HG03108 (cell line): ENCODE measurements at regions not wholly inside any gene's neighbourhood (a gene's known extent, or its start where the extent isn't known, plus 50 kb on each side); places are given as distances from the start of the nearest gene placed in this dataset.
A peak's percentile ranks its signal among the peaks of the same experiment; 100 is the strongest.
"Not testable (repeated sequence)": the region's sequence is repeated elsewhere in the genome, so short reads cannot be mapped to it uniquely, and the experiment has no call there.

Source experiments
- ATAC-seq: cut with Tn5 transposase; IDR thresholded peaks from one replicate; pipeline ENCODE4 v1.9.1; 2021; ENCODE audit warnings: moderate library complexity; ENCODE audit not compliant: unreplicated experiment

GRCh38 chr14:105852378-105853088 is 326.1 kb downstream of the TMEM121 start:
- ATAC-seq: no peak

DNA sequence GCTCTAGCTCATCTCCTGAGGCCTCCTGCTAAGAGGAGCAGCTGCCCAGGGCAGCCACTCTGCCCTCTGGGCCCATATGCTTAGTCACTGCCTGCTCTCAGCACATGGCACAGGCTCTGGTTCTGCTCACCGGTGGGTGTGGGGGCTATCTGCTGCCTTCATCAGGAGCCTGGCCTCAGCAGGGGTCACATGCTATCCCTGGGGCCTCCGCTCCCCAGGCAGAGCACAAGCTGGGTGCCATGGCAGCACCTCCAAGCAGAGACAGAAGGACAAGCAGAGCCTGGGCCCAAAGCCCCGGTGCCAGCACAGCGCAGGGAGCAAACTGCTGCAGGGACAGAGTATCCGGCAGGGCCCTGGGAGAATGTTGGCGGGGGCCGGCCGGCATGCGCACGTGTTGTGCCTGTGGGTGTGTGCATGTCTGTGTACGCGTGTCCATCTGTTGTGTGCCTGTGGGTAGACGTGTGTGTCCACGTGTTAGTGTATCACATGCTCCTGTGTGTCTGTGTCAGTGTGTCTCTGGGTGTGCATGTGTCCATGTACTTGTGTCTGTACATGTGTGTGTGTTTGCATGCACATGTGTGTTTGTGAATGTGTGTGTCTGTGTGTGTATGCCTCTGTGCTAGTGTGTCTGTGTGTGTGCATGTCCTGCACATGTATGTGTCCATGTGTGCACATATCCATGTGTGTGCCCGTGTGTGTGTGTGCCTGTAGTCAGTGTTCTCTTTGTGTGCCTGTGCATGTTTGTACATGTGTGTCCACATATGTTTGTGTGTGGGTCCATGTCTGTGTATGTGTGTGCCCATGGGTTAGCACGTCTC is 326.9 kb downstream of the TMEM121 start:
- no peak for ATAC-seq

DNA sequence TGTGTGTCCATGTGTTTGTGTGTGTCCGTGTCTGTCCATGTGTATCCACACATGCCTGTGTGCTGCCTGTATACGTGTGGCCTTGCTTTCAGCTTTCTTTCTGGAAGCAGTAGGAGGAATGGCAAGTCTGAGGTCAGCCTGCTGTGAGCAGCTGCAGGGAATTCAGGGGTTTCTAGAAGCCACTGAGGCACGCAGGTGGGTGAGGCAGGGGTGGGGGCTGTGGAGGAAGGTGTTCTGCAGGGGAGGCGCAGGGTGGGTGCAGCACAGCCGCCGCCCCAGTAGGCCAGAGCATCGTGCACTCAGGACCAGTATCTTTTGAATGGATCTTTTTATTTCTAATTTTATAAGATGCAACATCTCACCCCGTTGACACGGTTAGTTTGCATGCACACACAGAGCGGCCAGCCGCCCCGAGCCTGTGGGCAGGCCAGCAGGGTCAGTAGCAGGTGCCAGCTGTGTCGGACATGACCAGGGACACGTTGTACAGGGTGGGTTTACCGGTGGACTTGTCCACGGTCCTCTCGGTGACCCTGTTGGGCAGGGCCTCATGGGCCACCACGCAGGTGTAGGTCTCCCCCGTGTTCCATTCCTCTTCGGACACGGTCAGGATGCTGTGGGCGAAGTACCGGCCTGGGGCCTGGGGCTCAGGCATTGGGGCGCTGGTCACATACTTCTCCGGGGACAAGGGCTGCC is 327.7 kb downstream of the TMEM121 start:
- no peak for ATAC-seq

GRCh38 chr14:105854600-105855245 is 328.3 kb downstream of the TMEM121 start:
- no peak for ATAC-seq

DNA sequence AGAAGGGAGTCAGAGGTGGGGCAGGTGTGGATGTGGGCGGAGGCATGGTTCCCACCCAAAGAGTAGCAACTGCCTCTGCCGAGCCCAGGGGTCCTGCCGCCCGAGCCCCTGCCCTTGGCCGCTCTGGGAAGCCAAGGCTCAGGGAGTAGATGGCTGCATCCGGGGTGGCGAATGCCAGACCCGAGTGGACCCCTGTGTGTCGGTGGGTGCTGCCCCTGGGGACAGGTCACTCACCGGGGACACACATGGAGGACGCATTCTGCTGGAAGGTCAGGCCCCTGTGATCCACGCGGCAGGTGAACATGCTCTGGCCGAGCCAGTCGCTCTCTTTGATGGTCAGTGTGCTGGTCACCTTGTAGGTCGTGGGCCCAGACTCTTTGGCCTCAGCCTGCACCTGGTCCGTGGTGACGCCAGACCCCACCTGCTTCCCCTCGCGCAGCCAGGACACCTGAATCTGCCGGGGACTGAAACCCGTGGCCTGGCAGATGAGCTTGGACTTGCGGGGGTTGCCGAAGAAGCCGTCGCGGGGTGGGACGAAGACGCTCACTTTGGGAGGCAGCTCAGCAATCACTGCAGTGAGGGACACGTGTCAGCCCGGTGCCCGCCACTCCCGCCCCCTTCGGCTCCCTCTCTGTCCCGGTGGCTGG is 329.0 kb downstream of the TMEM121 start:
- no peak for ATAC-seq

- no peak for ATAC-seq
These were observed 329.7 kb downstream of the TMEM121 start for GRCh38 chr14:105855893-105856675.

DNA sequence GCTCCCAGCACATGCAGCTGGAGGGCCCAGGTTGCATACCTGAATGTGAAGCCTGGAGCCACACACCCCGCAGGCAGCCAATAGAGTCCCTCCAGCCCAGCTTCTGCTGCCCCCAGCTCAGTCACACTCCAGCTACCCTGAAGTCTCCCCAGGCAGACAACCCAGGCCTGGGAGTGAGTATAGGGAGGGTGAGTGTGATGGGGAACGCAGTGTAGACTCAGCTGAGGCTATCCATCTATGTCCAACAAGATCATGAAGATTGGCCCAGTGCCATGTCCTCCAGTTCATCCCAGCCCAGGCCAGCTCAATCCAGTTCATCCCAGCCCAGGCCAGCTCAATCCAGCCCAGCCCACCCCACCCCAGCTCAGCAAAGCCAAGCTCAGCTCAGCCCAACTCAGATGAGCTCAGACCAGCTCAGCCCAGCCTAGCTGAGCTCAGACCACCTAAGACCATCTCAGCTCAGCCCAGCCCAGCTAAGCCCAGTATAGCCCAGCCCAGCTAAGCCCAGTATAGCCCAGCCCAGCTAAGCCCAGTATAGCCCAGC is 330.4 kb downstream of the TMEM121 start:
- no peak for ATAC-seq

DNA sequence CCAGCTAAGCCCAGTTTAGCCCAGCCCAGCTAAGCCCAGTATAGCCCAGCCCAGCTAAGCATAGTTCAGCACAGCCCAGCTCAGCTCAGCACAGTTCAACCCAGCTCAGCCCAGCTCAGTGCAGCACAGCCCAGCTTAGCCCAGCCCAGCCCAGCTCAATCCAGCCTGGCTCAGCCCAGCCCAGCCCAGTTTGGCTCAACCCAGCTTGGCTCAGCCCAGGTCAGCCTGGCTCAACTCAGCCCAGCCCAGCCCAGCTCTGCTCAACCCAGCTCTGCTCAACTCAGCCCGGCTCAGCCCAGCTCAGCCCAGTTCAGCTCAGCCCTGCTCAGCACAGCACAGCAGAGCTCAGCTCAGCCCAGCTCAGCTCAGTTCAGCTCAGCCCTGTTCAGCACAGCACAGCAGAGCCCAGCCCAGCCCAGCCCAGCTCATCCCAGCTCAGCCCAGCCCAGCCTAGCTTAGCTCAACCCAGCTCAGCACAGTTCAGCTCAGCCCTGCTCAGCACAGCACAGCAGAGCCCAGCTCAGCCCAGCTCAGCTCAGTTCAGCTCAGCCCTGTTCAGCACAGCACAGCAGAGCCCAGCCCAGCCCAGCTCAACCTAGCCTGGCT is 330.9 kb downstream of the TMEM121 start:
- no peak for ATAC-seq

GRCh38 chr14:105857826-105858675 is 331.7 kb downstream of the TMEM121 start:
- no peak for ATAC-seq

GRCh38 chr14:105858676-105859025 is 332.3 kb downstream of the TMEM121 start:
- no peak for ATAC-seq

GRCh38 chr14:105859073-105859716 is 332.8 kb downstream of the TMEM121 start:
- ATAC-seq: not testable (repeated sequence)

DNA sequence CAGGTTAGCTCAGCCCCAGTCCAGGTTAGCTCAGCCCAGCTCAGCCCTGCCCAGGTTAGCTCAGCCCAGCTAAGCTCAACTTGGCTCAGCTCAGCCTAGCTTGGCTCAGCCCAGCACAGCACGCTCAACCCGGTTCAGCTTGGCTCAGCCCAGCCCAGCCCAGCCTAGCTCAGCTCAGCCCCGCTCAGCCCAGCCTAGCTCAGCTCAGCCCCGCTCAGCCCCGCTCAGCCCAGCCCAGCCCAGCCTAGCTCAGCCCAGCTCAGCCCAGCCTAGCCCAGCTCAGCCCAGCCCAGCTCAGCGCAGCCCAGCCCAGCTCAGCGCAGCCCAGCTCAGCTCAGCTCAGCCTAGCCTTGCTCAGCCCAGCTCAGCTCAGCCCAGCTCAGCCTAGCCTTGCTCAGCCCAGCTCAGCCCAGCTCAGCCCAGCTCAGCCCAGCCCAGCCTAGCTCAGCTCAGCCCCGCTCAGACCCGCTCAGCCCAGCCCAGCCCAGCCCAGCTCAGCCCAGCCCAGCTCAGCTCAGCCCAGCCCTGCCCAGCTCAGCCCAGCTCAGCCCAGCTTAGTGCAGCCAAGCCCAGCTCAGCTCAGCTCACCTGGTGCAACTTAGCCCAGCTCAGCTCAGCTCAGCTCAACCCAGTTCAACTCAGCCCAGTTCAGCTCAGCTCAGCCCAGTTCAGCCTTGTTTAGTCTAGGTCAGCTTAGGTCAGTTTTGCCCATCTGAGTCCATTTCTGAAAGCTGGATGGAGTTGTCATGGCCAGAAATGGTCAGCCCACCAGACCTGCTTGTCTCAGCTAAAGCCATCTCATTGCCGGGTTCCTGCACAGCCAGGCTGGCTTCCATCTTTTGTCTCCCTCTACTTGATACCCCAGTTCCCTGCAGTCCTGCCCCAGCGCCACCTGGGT is 333.6 kb downstream of the TMEM121 start:
- ATAC-seq: no peak

DNA sequence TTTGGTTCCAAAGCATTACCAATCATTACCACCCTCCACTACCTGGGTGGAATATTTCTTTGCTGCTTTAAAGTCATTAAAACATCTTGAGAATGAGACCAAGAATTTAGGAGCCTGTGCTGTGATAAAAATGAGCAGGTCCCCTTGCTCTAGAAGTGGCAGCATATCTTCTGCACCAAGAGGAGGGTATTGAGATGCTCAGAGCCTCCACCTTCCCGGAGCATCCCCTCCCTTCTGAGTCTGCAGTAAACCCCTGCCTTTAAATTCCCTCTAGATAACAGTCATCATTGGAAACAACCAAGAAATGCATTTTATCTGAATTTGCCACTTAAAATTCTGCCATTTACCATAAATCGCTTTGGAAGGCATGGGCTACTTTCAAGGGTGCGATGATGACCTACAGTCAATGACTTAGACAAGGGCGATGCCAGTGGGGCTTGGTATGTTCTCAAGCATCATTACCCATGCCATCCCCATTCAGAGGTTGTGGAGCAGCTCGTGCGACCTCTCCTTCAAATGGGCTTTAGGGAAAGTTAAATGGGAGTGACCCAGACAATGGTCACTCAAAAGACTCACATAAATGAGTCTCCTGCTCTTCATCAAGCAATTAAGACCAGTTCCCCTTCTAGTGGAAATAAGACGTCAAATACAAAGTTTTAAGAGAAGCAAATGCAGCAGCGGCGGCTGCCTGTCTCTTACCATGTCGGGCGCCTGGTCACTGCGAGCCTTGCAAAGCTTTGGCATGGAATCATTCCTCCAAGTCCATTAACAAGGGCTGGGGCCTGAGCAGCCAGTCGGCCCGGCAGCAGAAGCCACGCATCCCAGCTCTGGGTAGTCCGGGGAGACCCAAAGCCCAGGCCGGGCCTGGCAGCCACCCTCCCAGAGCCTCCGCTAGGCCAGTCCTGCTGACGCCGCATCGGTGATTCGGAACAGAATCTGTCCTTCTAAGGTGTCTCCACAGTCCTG is 334.5 kb downstream of the TMEM121 start:
- no peak for ATAC-seq

- peak; percentile 50 for ATAC-seq
These were observed 335.6 kb downstream of the TMEM121 start for GRCh38 chr14:105861985-105862465.

GRCh38 chr14:105862581-105863239 is 336.3 kb downstream of the TMEM121 start:
- no peak for ATAC-seq
